ENCODE measurements at regions not wholly inside any gene's neighbourhood (a gene's known extent, or its start where the extent isn't known, plus 50 kb on each side); places are given as distances from the start of the nearest gene placed in this dataset.

GRCh38 chrX:21255032-21255618, 119.1 kb upstream of the CNKSR2 start:
- no peak for TF ChIP-seq CTCF (conservative IDR thresholded peaks at IDR 0.05; ENCODE audit: low read length)
- no peak for TF ChIP-seq EZH2phosphoT487 (IDR thresholded peaks at IDR 0.05; ENCODE audit: borderline replicate concordance, low read depth, low read length)

Data from OCI-LY7 (cell line).